ENCODE measurements at regions not wholly inside any gene's neighbourhood (a gene's known extent, or its start where the extent isn't known, plus 50 kb on each side); places are given as distances from the start of the nearest gene placed in this dataset.

- Histone ChIP-seq H3K36me3 (ENCODE audit: control insufficient read depth in 2 of 2, extremely low read depth in 1 of 2, insufficient read depth in 2 of 2, low read length in 2 of 2) (no peaks in the 10 kb centered on the region), H3K79me2 (ENCODE audit: control insufficient read depth, insufficient read depth, low read length) (no peaks in the 10 kb centered on the region), H3K4me1 (ENCODE audit: control insufficient read depth, extremely low read depth, insufficient read depth, low read length) (peaks cover 4% of the 10 kb centered on the region), H3K4me2 (ENCODE audit: insufficient read depth, low read length) (no peak overlapping the region), H3K4me3 (replicated peaks in 1 of 3; ENCODE audit: insufficient read depth in 1 of 3, low read depth in 1 of 3, low read length in 3 of 3) (no peak overlapping the region), H3K9me3 (replicated peaks; ENCODE audit: control insufficient read depth, insufficient read depth, low read length) (no peaks in the 10 kb centered on the region), H2AFZ (ENCODE audit: low read depth, low read length) (no peak overlapping the region), H3K9me1 (replicated peaks; ENCODE audit: control insufficient read depth, extremely low read depth, insufficient read depth, low read length) (no peaks in the 10 kb centered on the region), H4K20me1 (replicated peaks; ENCODE audit: control insufficient read depth, extremely low read depth, insufficient read depth, low read length) (no peaks in the 10 kb centered on the region), H3K27me3 (ENCODE audit: control insufficient read depth in 2 of 2, insufficient read depth in 2 of 2, low read length in 2 of 2) (no peaks in the 10 kb centered on the region), H3K27ac (ENCODE audit: insufficient read depth, low read depth, low read length) (no peak overlapping the region), H3K9ac (replicated peaks; ENCODE audit: extremely low read depth, insufficient read depth, low read length) (no peak overlapping the region)
- ChIA-PET CTCF (interaction anchor here (0.8 kb wide), 1 partner anchor 664 kb away, joined by 3 read pairs; no protein-coding TSS in a partner anchor), POLR2A (no interaction called here)
- intact Hi-C loops (cut with micrococcal nuclease), result no loop called here
- DNase-seq (ENCODE audit: low read depth, low spot score), result no peak
- TF ChIP-seq EZH2 (IDR thresholded peaks at IDR 0.05; ENCODE audit: borderline replicate concordance, low read depth, low read length, severe bottlenecking), result no peak
- TF ChIP-seq, protein P1, sequence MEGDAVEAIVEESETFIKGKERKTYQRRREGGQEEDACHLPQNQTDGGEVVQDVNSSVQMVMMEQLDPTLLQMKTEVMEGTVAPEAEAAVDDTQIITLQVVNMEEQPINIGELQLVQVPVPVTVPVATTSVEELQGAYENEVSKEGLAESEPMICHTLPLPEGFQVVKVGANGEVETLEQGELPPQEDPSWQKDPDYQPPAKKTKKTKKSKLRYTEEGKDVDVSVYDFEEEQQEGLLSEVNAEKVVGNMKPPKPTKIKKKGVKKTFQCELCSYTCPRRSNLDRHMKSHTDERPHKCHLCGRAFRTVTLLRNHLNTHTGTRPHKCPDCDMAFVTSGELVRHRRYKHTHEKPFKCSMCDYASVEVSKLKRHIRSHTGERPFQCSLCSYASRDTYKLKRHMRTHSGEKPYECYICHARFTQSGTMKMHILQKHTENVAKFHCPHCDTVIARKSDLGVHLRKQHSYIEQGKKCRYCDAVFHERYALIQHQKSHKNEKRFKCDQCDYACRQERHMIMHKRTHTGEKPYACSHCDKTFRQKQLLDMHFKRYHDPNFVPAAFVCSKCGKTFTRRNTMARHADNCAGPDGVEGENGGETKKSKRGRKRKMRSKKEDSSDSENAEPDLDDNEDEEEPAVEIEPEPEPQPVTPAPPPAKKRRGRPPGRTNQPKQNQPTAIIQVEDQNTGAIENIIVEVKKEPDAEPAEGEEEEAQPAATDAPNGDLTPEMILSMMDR (IDR thresholded peaks at IDR 0.05; ENCODE audit: extremely low read depth in 1 of 2, insufficient read depth in 1 of 2, low read depth in 1 of 2, low read length in 2 of 2), result no peak
- TF ChIP-seq GATA2 (IDR thresholded peaks at IDR 0.05; ENCODE audit: insufficient read depth, insufficient read length, low read depth, low read length), result no peak
- TF ChIP-seq JUN (IDR thresholded peaks at IDR 0.05; ENCODE audit: borderline replicate concordance, insufficient read depth, insufficient read length, low read depth), result no peak
- TF ChIP-seq POLR2A (IDR thresholded peaks at IDR 0.05; ENCODE audit: low read depth, low read length), result no peak
- TF ChIP-seq POLR2AphosphoS5 (IDR thresholded peaks at IDR 0.05; ENCODE audit: insufficient read depth, low read depth, low read length), result no peak
- no peak for TF ChIP-seq MAX (IDR thresholded peaks at IDR 0.05; ENCODE audit: insufficient read depth, insufficient read length)
- TF ChIP-seq MYC (IDR thresholded peaks at IDR 0.05; ENCODE audit: low read depth, low read length), result no peak
- no peak for TF ChIP-seq FOS (IDR thresholded peaks at IDR 0.05; ENCODE audit: borderline replicate concordance, insufficient read depth, low read length)
- dilution Hi-C loops (cut with MboI; ENCODE audit: extremely low pct_ligation_motif_present, low sequenced_read_pairs), result no loop called here
- no peak for FAIRE-seq
- no TSS peak for BruUV-seq (replicated peaks)
Measured at GRCh38 chr12:94798113-94798512, 147.8 kb upstream of the TMCC3 start.
